ENCODE measurements at regions not wholly inside any gene's neighbourhood (a gene's known extent, or its start where the extent isn't known, plus 50 kb on each side); places are given as distances from the start of the nearest gene placed in this dataset.

DNA sequence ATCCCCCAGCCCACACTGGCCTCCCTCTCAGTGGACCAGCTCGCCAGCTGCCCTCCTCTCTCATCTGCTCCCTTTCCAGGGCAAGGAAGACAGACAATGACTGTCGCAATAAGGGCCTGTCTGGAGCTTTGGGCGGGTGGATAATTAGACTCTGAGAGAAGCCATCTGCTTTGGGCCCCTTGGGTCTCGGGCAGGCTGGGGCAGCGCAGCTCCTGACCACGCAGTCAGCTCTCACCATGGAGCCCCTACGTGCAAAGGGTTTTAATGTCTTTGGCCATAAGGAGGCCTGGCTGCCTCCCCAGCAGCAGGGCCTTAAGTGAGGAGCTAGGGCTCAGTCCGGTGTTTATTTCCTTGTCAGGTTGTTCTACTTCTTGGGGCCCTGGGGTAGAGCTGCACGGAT, 153.9 kb downstream of the CHST1 start:
- CTCF ChIA-PET: interaction anchor here (1.1 kb wide), 1 partner anchor 260 kb away, joined by 4 read pairs; no protein-coding TSS in a partner anchor
- TF ChIP-seq CHD2 (IDR thresholded peaks at IDR 0.05; ENCODE audit: low read length, partially characterized antibody) (no peak), FOXM1 (IDR thresholded peaks at IDR 0.05; ENCODE audit: low read depth) (no peak), NRF1 (IDR thresholded peaks at IDR 0.05; ENCODE audit: low read depth, low read length) (no peak), ELF1 (IDR thresholded peaks at IDR 0.05) (no peak), SMC3 (IDR thresholded peaks at IDR 0.05; ENCODE audit: low read depth, low read length) (no peak), JUND (IDR thresholded peaks at IDR 0.05) (no peak), EP300 (IDR thresholded peaks at IDR 0.05; ENCODE audit: borderline replicate concordance in 1 of 2, low read depth in 1 of 2, low read length in 1 of 2) (no peak), FOXJ3 (CRISPR knock-in tag; IDR thresholded peaks at IDR 0.05) (no peak), POLR2AphosphoS5 (IDR thresholded peaks at IDR 0.05; ENCODE audit: low read depth, low read length) (no peak), YY1 (IDR thresholded peaks at IDR 0.05; ENCODE audit: low read depth) (no peak), MXI1 (IDR thresholded peaks at IDR 0.05; ENCODE audit: low read depth, low read length) (no peak), GATA2 (CRISPR knock-in tag; IDR thresholded peaks at IDR 0.05) (no peak), RCOR1 (IDR thresholded peaks at IDR 0.05; ENCODE audit: low read length) (no peak), FOSL2 (IDR thresholded peaks at IDR 0.05; ENCODE audit: borderline replicate concordance, low read depth) (no peak)
- TF ChIP-seq, protein P1, sequence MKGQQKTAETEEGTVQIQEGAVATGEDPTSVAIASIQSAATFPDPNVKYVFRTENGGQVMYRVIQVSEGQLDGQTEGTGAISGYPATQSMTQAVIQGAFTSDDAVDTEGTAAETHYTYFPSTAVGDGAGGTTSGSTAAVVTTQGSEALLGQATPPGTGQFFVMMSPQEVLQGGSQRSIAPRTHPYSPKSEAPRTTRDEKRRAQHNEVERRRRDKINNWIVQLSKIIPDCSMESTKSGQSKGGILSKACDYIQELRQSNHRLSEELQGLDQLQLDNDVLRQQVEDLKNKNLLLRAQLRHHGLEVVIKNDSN (IDR thresholded peaks at IDR 0.05; ENCODE audit: borderline replicate concordance, low read depth): no peak
- DNase-seq: no peak
- no peaks in the 10 kb centered on the region for H3K36me3 ChIP-seq (replicated peaks in 1 of 2; ENCODE audit: control insufficient read depth in 1 of 2, insufficient read depth in 2 of 2, low read length in 1 of 2)
- H3K9me2 ChIP-seq: no peaks in the 10 kb centered on the region
- H3K27ac ChIP-seq (ENCODE audit: low read depth in 2 of 2, low read length in 1 of 2): no peak overlapping the region
- peaks cover 20% of the 10 kb centered on the region; the same call in 1 of the 2 replicates for H3K27me3 ChIP-seq (ENCODE audit: insufficient read depth)
- WGBS (ENCODE audit: low lambda C conversion rate): 43% methylated on average over 6 of the region's 9 CpGs
- no peaks in the 10 kb centered on the region for H3F3A ChIP-seq (replicated peaks; ENCODE audit: insufficient read depth)
- no peaks in the 10 kb centered on the region for H3K79me2 ChIP-seq (ENCODE audit: insufficient read depth)
- POLR2A ChIA-PET: no interaction called here
- H2AFZ ChIP-seq (ENCODE audit: low read depth): no peak overlapping the region
- no peak overlapping the region for H3K4me3 ChIP-seq (ENCODE audit: low read depth in 2 of 2, low read length in 1 of 2)
- H3K4me2 ChIP-seq: no peak overlapping the region
- no peak overlapping the region for H3K9ac ChIP-seq
- H4K20me1 ChIP-seq (ENCODE audit: insufficient read depth): no peaks in the 10 kb centered on the region
- H3K4me1 ChIP-seq (ENCODE audit: control insufficient read depth in 1 of 2, insufficient read depth in 2 of 2, low read depth in 1 of 2, low read length in 1 of 2): no peaks in the 10 kb centered on the region
- H3K9me3 ChIP-seq: no peaks in the 10 kb centered on the region

DNA sequence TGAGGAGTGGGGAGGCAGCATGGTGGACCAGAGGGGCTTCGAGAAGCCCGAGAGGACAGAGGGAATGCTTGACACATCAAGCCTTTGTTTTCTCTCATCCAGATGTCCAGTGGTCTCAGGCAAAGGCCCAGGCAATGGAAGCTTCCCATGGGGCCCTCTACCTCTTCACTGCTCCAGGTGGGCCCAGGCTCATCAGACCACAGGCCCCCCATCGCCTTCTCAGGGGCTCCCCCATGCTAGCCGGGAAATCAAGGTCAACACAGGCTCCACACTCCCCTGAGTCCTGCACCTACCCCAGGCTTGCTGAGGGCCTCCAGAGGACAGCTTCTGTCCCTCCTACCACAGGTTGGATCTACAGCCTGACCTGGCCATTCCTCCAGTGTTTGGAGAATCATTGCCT, 157.5 kb downstream of the CHST1 start:
- no peak overlapping the region for H2AFZ ChIP-seq (ENCODE audit: low read depth)
- peaks cover 20% of the 10 kb centered on the region; the same call in 1 of the 2 replicates for H3K27me3 ChIP-seq (ENCODE audit: insufficient read depth)
- no peaks in the 10 kb centered on the region for H3K79me2 ChIP-seq (ENCODE audit: insufficient read depth)
- TF ChIP-seq FOSL2 (IDR thresholded peaks at IDR 0.05; ENCODE audit: borderline replicate concordance, low read depth): no peak
- TF ChIP-seq, protein P2, sequence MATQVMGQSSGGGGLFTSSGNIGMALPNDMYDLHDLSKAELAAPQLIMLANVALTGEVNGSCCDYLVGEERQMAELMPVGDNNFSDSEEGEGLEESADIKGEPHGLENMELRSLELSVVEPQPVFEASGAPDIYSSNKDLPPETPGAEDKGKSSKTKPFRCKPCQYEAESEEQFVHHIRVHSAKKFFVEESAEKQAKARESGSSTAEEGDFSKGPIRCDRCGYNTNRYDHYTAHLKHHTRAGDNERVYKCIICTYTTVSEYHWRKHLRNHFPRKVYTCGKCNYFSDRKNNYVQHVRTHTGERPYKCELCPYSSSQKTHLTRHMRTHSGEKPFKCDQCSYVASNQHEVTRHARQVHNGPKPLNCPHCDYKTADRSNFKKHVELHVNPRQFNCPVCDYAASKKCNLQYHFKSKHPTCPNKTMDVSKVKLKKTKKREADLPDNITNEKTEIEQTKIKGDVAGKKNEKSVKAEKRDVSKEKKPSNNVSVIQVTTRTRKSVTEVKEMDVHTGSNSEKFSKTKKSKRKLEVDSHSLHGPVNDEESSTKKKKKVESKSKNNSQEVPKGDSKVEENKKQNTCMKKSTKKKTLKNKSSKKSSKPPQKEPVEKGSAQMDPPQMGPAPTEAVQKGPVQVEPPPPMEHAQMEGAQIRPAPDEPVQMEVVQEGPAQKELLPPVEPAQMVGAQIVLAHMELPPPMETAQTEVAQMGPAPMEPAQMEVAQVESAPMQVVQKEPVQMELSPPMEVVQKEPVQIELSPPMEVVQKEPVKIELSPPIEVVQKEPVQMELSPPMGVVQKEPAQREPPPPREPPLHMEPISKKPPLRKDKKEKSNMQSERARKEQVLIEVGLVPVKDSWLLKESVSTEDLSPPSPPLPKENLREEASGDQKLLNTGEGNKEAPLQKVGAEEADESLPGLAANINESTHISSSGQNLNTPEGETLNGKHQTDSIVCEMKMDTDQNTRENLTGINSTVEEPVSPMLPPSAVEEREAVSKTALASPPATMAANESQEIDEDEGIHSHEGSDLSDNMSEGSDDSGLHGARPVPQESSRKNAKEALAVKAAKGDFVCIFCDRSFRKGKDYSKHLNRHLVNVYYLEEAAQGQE (IDR thresholded peaks at IDR 0.05; ENCODE audit: low read depth, low read length): no peak
- no peak overlapping the region for H3K4me2 ChIP-seq
- no peaks in the 10 kb centered on the region for H4K20me1 ChIP-seq (ENCODE audit: insufficient read depth)
- DNase-seq: no peak
- H3F3A ChIP-seq (replicated peaks; ENCODE audit: insufficient read depth): no peaks in the 10 kb centered on the region
- H3K9me2 ChIP-seq: no peaks in the 10 kb centered on the region
- 49% methylated on average over 4 of the region's 4 CpGs for WGBS (ENCODE audit: low lambda C conversion rate)
- no peak overlapping the region for H3K4me3 ChIP-seq (ENCODE audit: low read depth in 2 of 2, low read length in 1 of 2)
- no peaks in the 10 kb centered on the region for H3K9me3 ChIP-seq
- H3K4me1 ChIP-seq (ENCODE audit: control insufficient read depth in 1 of 2, insufficient read depth in 2 of 2, low read depth in 1 of 2, low read length in 1 of 2): no peaks in the 10 kb centered on the region
- ChIA-PET CTCF (interaction anchor here (0.6 kb wide), 1 partner anchor 13 kb away, joined by 3 read pairs; no protein-coding TSS in a partner anchor), POLR2A (no interaction called here)
- H3K36me3 ChIP-seq (replicated peaks in 1 of 2; ENCODE audit: control insufficient read depth in 1 of 2, insufficient read depth in 2 of 2, low read length in 1 of 2): no peaks in the 10 kb centered on the region
- H3K9ac ChIP-seq: no peak overlapping the region
- no peak overlapping the region for H3K27ac ChIP-seq (ENCODE audit: low read depth in 2 of 2, low read length in 1 of 2)
